Stimulated activated CD4-positive, alpha-beta T cell treated with anti-CD3 and anti-CD28 coated beads, Interleukin-4, amount 100 ng/mL, for 24 hours (primary cell): ENCODE measurements at regions not wholly inside any gene's neighbourhood (a gene's known extent, or its start where the extent isn't known, plus 50 kb on each side); places are given as distances from the start of the nearest gene placed in this dataset.

ENCODE experiments used
- DNase-seq: peaks from one replicate; pipeline ENCODE4 v3.0.0-alpha.2; 2020

DNA sequence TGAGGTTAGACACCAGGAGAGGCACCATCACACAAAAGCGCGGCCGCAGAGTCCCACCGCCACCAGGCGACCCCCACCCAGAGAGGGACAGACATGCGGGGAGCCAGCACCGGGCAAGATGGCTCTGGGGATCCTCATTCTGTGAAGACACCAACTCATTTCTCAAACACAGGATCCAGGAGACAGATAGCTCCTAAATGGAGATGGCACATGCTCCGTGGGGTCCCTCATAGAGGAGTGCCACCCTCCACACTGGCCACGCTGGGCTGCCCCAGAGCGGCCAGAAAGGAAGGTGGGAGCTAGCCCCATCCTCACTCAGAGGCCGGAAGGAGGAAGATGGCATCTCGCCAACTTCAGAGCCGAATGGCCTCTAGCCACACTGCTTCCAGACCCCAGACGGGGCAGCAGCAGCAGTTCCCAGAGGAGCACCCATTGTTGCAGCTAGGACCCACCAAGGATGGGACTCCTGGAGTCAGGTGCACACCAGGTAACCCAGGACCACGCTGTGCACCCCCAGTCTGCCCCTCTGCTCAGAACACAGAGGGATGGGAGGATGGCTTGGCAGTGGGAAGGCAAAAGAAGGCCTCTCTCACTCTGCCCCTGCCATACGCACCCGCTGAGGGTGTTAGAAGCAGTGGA is 78.6 kb downstream of the ZIC5 start:
- DNase-seq = no peak

GRCh38 chr13:99892196-99892613 is 79.4 kb downstream of the ZIC5 start:
- DNase-seq = no peak

DNA sequence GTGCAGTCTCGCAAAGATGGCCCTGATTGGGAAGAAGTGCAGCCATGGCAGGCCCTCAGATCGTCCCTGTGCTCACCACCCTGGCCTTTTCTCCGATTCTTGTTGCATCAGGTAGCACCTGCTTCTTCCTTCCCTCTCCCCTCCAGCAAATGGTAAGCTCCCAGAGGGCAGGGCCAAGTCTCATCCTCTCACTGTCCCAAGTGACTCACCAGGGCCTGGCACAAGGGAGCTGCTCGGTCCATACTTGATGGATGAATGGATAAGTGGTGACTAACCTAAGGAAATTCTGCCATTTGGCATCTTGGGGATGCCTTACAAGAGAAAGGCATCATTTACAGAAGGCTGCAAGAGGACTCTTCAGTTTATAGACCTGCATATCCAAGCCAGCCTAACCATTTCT is 84.9 kb downstream of the ZIC5 start:
- DNase-seq = no peak

- DNase-seq = no peak
Measured at GRCh38 chr13:99884913-99885312, 86.7 kb downstream of the ZIC5 start.

DNA sequence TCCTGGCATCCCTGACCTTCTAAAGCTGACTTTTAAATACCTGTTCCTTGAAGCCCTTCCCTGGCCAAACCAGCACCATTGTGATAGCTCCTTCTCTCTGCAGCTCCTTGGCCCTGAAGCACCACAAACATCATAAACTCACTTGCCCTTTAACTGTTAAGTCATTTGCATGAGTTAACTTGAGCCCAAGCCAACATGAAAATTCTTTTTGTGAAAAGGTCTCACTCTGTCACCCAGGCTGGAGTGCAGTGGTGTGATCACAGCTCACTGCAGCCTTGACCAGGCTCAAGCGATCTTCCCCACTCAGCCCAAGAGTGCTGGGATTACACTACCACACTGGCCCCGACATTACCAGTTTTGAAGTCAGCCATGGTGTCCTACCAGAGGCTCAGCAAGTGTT is 87.8 kb downstream of the ZIC5 start:
- DNase-seq = no peak

- DNase-seq = no peak
Measured at GRCh38 chr13:99878921-99879610, 92.5 kb downstream of the ZIC5 start.

GRCh38 chr13:99876651-99877050 is 94.9 kb downstream of the ZIC5 start:
- DNase-seq = no peak

DNA sequence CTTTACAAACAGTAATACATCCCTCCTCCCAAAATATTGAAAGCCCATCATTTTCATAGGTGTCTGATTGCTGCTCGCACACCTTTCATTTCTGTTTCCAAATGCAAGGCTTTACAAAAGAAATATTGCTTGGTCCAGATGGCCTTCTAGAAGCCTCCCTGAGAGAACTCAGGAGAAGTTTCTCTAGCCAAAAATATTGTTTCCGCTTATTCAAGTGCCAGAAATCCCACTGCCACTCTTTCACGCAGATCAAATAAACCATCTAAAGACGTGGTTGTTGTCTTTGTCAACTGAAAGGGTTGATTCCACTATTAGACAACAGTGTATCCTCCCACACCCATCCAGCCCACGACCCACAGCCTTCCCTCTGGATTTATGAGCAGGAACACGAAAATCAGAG is 96.2 kb downstream of the ZIC5 start:
- DNase-seq = no peak

GRCh38 chr13:99873832-99874430 is 97.6 kb downstream of the ZIC5 start:
- DNase-seq = no peak

DNA sequence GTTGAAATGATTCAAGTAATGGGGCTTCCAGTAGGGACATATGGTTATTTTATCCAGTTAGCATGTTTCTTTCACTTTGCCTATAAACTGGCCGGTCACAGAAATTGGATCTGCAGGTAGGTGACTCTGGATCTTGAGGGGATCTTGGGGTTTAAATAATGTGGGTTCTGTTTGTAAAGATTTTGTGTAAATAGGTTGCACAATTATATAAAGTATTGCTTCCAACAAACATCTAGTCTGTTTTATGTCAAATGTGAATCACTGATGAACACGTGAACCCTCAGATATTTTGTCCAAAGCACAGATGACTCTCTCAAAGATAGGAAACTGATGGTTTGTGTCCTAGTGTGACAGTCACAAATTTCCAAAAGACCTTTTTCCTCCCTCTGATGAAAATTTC is 98.4 kb downstream of the ZIC5 start:
- no peak for DNase-seq

GRCh38 chr13:99871249-99871898 is 100.2 kb downstream of the ZIC5 start:
- DNase-seq = no peak

DNA sequence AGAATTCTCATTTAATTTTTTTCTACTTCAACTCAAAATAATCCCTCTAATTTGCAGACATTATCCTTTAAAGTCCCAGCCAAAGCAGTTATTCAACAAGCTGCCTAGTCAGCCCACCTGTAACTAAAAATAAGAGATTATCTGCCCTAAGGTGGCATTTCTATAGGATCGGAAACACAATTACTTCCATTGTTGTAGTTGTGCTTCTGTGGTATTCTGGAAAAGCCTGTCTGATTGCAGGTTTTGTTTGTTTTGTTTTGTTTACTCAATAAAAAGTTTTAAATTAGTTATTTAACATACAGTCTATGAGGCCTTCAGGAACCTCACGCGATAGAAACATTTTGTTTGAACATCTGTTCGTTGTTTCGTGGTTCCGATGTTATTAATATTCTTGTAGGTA is 101.0 kb downstream of the ZIC5 start:
- DNase-seq = no peak

- DNase-seq = no peak
Measured at GRCh38 chr13:99869830-99870229, 101.7 kb downstream of the ZIC5 start.

- DNase-seq = no peak
Measured at GRCh38 chr13:99868767-99869166, 102.8 kb downstream of the ZIC5 start.

DNA sequence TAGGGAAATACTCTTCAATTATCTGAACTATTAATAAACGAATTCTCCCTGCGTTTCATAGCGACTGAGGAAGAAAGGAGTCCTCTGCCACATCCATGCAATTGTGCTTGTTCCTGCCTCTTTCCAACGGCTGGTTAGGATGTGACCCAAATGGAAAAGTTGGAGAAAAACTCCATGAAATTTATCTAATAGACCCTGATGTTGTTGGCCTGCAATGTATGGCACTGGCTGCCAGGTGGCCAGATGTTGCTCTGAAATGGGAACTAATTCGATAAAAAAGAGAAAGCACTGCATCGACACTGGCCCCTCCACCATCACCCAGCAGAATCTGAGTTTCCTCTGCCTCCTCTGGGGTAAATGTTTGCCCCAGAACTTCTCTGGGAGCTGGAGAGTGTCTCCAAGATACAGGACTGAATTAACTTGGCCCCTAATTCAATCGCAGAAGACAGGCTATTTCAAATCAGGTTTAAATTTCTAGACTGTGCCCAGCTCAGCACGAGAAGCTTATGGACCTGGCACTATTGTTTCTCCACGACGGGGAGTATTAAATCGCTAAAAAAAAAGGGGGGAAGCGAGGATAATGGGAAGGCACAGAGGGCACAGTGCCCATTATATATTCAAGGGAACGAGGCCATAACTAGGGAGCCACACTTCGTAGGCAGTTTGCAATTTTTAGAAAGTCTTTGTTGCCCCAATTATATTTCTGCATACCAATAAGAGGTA is 103.9 kb downstream of the ZIC5 start:
- no peak for DNase-seq

GRCh38 chr13:99866781-99867180 is 104.8 kb downstream of the ZIC5 start:
- no peak for DNase-seq

DNA sequence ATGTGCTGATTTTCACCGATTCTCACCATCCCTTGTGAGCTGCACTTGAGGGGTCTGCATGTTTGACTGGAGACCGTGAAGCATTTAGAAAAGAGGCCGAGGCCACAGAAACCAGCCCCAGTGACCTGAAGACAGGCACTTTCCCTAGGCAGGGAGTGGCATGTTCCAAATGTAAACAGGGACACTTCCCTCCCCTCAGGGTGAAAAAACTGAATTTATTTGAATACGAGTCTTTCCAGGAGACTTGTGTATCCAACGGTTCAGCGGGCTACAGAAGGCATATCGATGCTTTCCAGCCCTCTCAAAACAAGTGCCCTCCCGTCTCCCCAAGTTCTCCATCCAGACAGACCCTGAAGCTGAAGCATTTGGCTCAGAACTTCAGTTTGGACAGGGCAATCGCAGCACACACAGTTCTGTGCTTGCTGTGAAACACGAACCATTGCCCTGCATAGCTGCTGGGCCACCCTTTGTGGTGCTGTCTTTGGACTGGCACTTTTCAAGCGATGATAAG is 106.1 kb downstream of the ZIC5 start:
- DNase-seq = no peak

DNA sequence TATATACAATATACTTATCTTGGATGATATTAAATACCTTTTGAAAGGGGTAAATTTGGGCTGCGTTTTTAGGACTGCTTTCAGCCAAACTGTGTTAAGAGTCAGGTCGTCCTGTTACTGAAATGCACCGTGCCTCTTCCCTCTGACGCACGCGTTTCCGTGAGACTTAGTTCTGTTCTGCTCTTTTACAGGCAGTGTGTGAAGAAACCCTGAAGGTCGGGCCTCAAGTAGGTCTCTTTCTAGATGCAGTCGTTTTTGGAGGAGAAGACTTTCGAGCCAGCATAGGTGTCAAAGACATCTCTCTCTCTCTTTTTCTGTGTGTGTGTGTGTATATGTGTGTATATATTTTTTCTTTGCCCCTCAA is 107.0 kb downstream of the ZIC5 start:
- no peak for DNase-seq

DNA sequence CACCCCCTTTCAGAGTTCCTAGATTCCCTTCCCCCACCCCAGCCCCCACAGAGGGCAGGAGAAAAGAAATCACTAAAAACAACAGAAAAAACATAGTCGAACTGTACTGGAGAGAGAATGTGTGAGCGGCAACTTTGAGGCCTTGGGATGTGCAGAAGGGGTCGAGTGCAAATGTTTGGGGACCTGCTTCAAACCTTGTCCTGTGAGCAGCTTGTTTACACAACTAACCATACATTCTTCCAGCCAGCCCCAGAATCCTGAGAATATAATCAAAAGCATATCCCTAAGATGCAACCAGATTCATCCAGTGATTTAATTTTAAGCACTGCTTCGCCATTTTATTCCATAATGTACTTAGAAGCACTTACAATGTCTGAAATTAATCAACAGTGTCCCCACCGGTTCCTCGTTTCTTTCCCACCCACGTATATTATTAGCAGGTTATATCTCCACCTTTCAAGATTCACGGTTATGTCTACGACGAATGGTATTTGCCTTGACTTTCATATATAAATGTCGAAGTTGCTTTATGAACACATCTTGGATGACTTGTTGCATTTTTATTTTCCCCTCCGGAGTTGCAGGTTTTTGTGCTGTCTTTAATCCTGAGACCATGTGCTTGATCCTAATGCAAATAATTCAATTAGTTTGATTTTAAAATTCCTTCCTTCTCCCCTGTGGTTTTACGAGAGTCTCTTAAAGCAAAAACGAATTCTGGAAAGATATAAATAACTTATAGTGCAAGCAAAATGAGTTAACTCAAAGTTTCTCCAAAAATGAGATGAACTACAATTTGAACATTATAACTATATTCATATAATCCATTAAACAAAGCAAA is 107.6 kb downstream of the ZIC5 start:
- DNase-seq = no peak

- no peak for DNase-seq
Measured at GRCh38 chr13:99862244-99862643, 109.3 kb downstream of the ZIC5 start.

GRCh38 chr13:99861771-99862170 is 109.8 kb downstream of the ZIC5 start:
- DNase-seq = no peak

- DNase-seq = no peak
Measured at GRCh38 chr13:99860745-99861144, 110.8 kb downstream of the ZIC5 start.
